PFSK-1 (cell line): ENCODE measurements at regions not wholly inside any gene's neighbourhood (a gene's known extent, or its start where the extent isn't known, plus 50 kb on each side); places are given as distances from the start of the nearest gene placed in this dataset.

Source experiments
- FOXP2 ChIP-seq: optimal IDR thresholded peaks from 2 replicates; pipeline ENCODE3; 2011; ENCODE audit warnings: borderline replicate concordance, control low read depth, inconsistent platforms; ENCODE audit not compliant: insufficient read depth; ENCODE audit errors: extremely low read length, extremely low read depth
- POLR2AphosphoS5 ChIP-seq: IDR thresholded peaks from 2 replicates; pipeline ENCODE4 v1.6.1; 2012; ENCODE audit warnings: low read depth, mild to moderate bottlenecking, control low read depth, low read length, moderate library complexity
- REST ChIP-seq, 2 experiments: IDR thresholded peaks; 2 replicates each; pipeline versions ENCODE4 v1.6.1 to v1.8.0; 2011 to 2012; ENCODE audit warnings: low read depth in 2 of 2, low read length in 2 of 2, control low read depth in 1 of 2, inconsistent platforms in 1 of 2, mild to moderate bottlenecking in 1 of 2, moderate library complexity in 1 of 2; ENCODE audit not compliant: insufficient read depth in 1 of 2
- SIN3A ChIP-seq: IDR thresholded peaks from 2 replicates; pipeline ENCODE4 v1.6.1; 2012; ENCODE audit warnings: mild to moderate bottlenecking, low read length, moderate library complexity, borderline replicate concordance; ENCODE audit not compliant: insufficient read depth
- TAF1 ChIP-seq: IDR thresholded peaks from 2 replicates; pipeline ENCODE4 v1.6.1; 2012; ENCODE audit warnings: low read length, control low read depth, borderline replicate concordance; ENCODE audit not compliant: insufficient read depth

- TF ChIP-seq POLR2AphosphoS5 (no peak), SIN3A (no peak), TAF1 (no peak), REST (IDR thresholded peaks at IDR 0.05; ENCODE audit: insufficient read depth in 1 of 2, low read depth in 2 of 2, low read length in 2 of 2) (no peak), FOXP2 (no peak)
Observed at GRCh38 chr2:163259489-163259888, 420.9 kb upstream of the KCNH7 start.

GRCh38 chr2:163255086-163255485, 416.5 kb upstream of the KCNH7 start:
- TF ChIP-seq TAF1 (no peak), POLR2AphosphoS5 (no peak), REST (IDR thresholded peaks at IDR 0.05; ENCODE audit: insufficient read depth in 1 of 2, low read depth in 2 of 2, low read length in 2 of 2) (no peak), SIN3A (no peak), FOXP2 (no peak)

- no peak for TF ChIP-seq FOXP2
- no peak for TF ChIP-seq SIN3A
- TF ChIP-seq POLR2AphosphoS5 = no peak
- no peak for TF ChIP-seq REST (IDR thresholded peaks at IDR 0.05; ENCODE audit: insufficient read depth in 1 of 2, low read depth in 2 of 2, low read length in 2 of 2)
- TF ChIP-seq TAF1 = no peak
Observed at GRCh38 chr2:163253621-163254285, 415.2 kb upstream of the KCNH7 start.

GRCh38 chr2:163252199-163252598, 413.6 kb upstream of the KCNH7 start:
- TF ChIP-seq FOXP2 (no peak), POLR2AphosphoS5 (no peak), SIN3A (no peak), REST (IDR thresholded peaks at IDR 0.05; ENCODE audit: insufficient read depth in 1 of 2, low read depth in 2 of 2, low read length in 2 of 2) (no peak), TAF1 (no peak)
